GM23338 (cell line): ENCODE measurements at regions not wholly inside any gene's neighbourhood (a gene's known extent, or its start where the extent isn't known, plus 50 kb on each side); places are given as distances from the start of the nearest gene placed in this dataset.

Experiments
- ATAC-seq: fragments of 200-7000 bp; cut with Tn5 transposase; 3 replicates; pipeline ENCODE4 v1.9.1; 2020
- DNase-seq: peaks from one replicate; pipeline ENCODE4 v3.0.0-alpha.2; 2015; ENCODE audit warnings: low spot score
- H2AFZ ChIP-seq: fragments of 200-600 bp; sonication (generic); 2 replicates; pipeline ENCODE4 v1.8.0; 2016; ENCODE audit warnings: antibody characterized with exemption, mild to moderate bottlenecking, moderate library complexity
- H3F3A ChIP-seq: fragments of 200-600 bp; sonication (generic); replicated peaks from 2 replicates; pipeline ENCODE4 v1.8.0; 2017; ENCODE audit warnings: antibody characterized with exemption, mixed run types, low read depth
- H3K27ac ChIP-seq: fragments of 200-600 bp; sonication (generic); 2 replicates; pipeline ENCODE4 v1.6.1; 2016; ENCODE audit warnings: low read depth
- H3K27me3 ChIP-seq: fragments of 200-600 bp; sonication (generic); 2 replicates; pipeline ENCODE4 v1.8.0; 2016; ENCODE audit warnings: mild to moderate bottlenecking, mixed run types, moderate library complexity; ENCODE audit not compliant: insufficient read depth
- H3K36me3 ChIP-seq: fragments of 200-600 bp; sonication (generic); 2 replicates; pipeline ENCODE4 v1.8.0; 2016; ENCODE audit warnings: mild to moderate bottlenecking; ENCODE audit not compliant: insufficient read depth
- H3K4me1 ChIP-seq: fragments of 200-600 bp; sonication (generic); 2 replicates; pipeline ENCODE4 v1.8.0; 2016; ENCODE audit warnings: mild to moderate bottlenecking, moderate library complexity; ENCODE audit not compliant: insufficient read depth
- H3K4me2 ChIP-seq: fragments of 200-600 bp; sonication (generic); 2 replicates; pipeline ENCODE4 v1.7.1; 2017; ENCODE audit warnings: mixed run types
- H3K4me3 ChIP-seq: fragments of 200-600 bp; sonication (generic); 2 replicates; pipeline ENCODE4 v1.6.1; 2016; ENCODE audit warnings: mixed run types
- H3K79me2 ChIP-seq: fragments of 200-600 bp; sonication (generic); replicated peaks from 2 replicates; pipeline ENCODE4 v1.8.0; 2017; ENCODE audit warnings: mild to moderate bottlenecking; ENCODE audit not compliant: insufficient read depth
- H3K9me2 ChIP-seq: fragments of 200-600 bp; sonication (generic); 2 replicates; pipeline ENCODE4 v1.8.0; 2017; ENCODE audit not compliant: insufficient read depth
- H4K20me1 ChIP-seq: fragments of 200-600 bp; sonication (generic); replicated peaks from 2 replicates; pipeline ENCODE4 v1.8.0; 2017; ENCODE audit warnings: mild to moderate bottlenecking; ENCODE audit not compliant: insufficient read depth
- H3K27ac Mint-ChIP-seq: 2 replicates; pipeline ENCODE4 v1.8.0; 2020; ENCODE audit warnings: inconsistent platforms, mild to moderate bottlenecking, moderate library complexity, mixed read lengths
- H3K27me3 Mint-ChIP-seq: 3 replicates; pipeline ENCODE4 v1.8.0; 2022; ENCODE audit warnings: low read depth, mild to moderate bottlenecking, moderate library complexity, mixed read lengths, inconsistent platforms; ENCODE audit not compliant: insufficient read depth, poor library complexity
- H3K36me3 Mint-ChIP-seq: 3 replicates; pipeline ENCODE4 v1.8.0; 2021; ENCODE audit warnings: low read depth, mild to moderate bottlenecking, inconsistent platforms, moderate library complexity, mixed read lengths
- H3K4me1 Mint-ChIP-seq: 3 replicates; pipeline ENCODE4 v1.8.0; 2020; ENCODE audit warnings: mild to moderate bottlenecking, inconsistent platforms, mixed read lengths
- H3K4me3 Mint-ChIP-seq: 3 replicates; pipeline ENCODE4 v1.8.0; 2021; ENCODE audit warnings: moderate library complexity, mild to moderate bottlenecking, inconsistent platforms, mixed read lengths
- H3K9me3 Mint-ChIP-seq: 3 replicates; pipeline ENCODE4 v1.8.0; 2020; ENCODE audit warnings: moderate library complexity, mild to moderate bottlenecking, inconsistent platforms, mixed read lengths
- CREB1 ChIP-seq: fragments of 250-450 bp; sonication (Bioruptor Pico); IDR thresholded peaks from 2 replicates; pipeline ENCODE4 v1.5.0; 2020; ENCODE audit warnings: low read depth, mild to moderate bottlenecking, moderate library complexity
- EZH2 ChIP-seq: fragments of 200-600 bp; sonication (generic); IDR thresholded peaks from one replicate; pipeline ENCODE4 v1.8.0; 2017; ENCODE audit warnings: antibody characterized with exemption, mild to moderate bottlenecking, low read depth; ENCODE audit not compliant: unreplicated experiment
- EZH2phosphoT487 ChIP-seq: fragments of 200-600 bp; sonication (generic); IDR thresholded peaks from one replicate; pipeline ENCODE4 v1.8.1; 2018; ENCODE audit warnings: antibody characterized with exemption; ENCODE audit not compliant: unreplicated experiment
- JUNB ChIP-seq: IDR thresholded peaks from one replicate; pipeline ENCODE4 v1.6.1; 2016; ENCODE audit warnings: antibody characterized with exemption; ENCODE audit not compliant: unreplicated experiment
- NANOG ChIP-seq: IDR thresholded peaks from 2 replicates; pipeline ENCODE4 v1.6.1; 2016; ENCODE audit warnings: antibody characterized with exemption, borderline replicate concordance
- POLR2AphosphoS5 ChIP-seq: IDR thresholded peaks from 2 replicates; pipeline ENCODE4 v1.6.1; 2016; ENCODE audit warnings: antibody characterized with exemption, low read depth
- STAT1 ChIP-seq: IDR thresholded peaks from one replicate; pipeline ENCODE4 v1.6.1; 2016; ENCODE audit warnings: antibody characterized with exemption; ENCODE audit not compliant: unreplicated experiment
- ZNF114 ChIP-seq: fragments of 250-450 bp; sonication (Bioruptor Pico); IDR thresholded peaks from 2 replicates; pipeline ENCODE4 v1.5.0; 2020; ENCODE audit warnings: mild to moderate bottlenecking, moderate library complexity
- ZNF331 ChIP-seq: fragments of 250-450 bp; sonication (Bioruptor Pico); IDR thresholded peaks from 2 replicates; pipeline ENCODE4 v1.5.0; 2020; ENCODE audit warnings: low read depth, mild to moderate bottlenecking, moderate library complexity
- ZNF462 ChIP-seq: fragments of 250-450 bp; sonication (Bioruptor Pico); IDR thresholded peaks from 2 replicates; pipeline ENCODE4 v1.5.0; 2020; ENCODE audit warnings: mild to moderate bottlenecking, moderate library complexity
- TF ChIP-seq, protein P1 (sequence below), 2 experiments: fragments of 200-600 bp in 1 of 2; sonication (generic) in 1 of 2; conservative IDR thresholded peaks; 2 replicates each; pipeline versions ENCODE4 v1.5.1 to v1.6.1; 2016 to 2017; ENCODE audit warnings: antibody characterized with exemption in 2 of 2, low read depth in 2 of 2, mild to moderate bottlenecking in 2 of 2, moderate library complexity in 1 of 2
- TF ChIP-seq, protein P2 (sequence below): IDR thresholded peaks from one replicate; pipeline ENCODE4 v1.6.1; 2018; ENCODE audit warnings: antibody characterized with exemption; ENCODE audit not compliant: unreplicated experiment
- TF ChIP-seq, protein P3 (sequence below): IDR thresholded peaks from 2 replicates; pipeline ENCODE4 v1.6.1; 2016; ENCODE audit warnings: antibody characterized with exemption

DNA sequence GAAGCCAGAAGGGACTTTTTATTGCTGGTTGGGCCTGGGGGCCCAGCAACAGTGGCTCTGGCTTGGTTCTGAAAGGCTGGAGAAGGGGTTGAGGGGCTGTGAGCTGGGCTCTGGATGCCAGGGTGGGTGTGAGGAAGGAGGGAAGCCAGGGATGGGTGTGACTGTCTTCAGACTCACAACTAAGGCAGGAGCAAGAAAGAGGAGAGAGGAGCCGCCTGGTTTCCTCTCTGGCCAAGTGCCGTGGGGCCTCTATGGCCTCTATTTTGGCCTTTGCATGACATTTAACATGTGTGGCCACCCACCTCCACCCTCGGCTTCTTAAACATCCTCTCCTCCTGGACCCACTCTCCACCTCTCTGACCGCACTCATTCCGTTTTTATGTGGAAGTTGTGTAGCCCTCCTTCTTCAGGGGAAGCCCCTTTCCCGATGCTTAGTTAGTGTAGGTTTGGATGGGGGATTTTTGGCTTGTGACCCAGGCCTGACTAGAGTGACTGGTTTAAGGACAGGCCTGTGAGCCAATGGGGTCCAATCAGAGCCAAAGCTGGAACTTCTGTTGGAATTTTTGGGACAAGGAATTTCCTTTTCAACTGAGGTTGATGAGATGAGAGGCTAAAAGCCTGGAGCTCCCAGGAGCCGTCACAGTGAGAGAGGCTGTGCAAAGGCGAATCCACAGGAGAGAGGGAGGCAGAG is 517.8 kb downstream of the CCDC171 start:
- ATAC-seq (no peak), DNase-seq (no peak)
- Histone ChIP-seq H3K4me1 (no peaks in the 10 kb centered on the region), H3K27ac (no peak overlapping the region), H3K4me2 (no peak overlapping the region), H3K36me3 (no peaks in the 10 kb centered on the region), H3K27me3 (no peaks in the 10 kb centered on the region), H3K79me2 (no peaks in the 10 kb centered on the region), H3K4me3 (no peak overlapping the region), H4K20me1 (no peaks in the 10 kb centered on the region), H2AFZ (no peak overlapping the region), H3K9me2 (no peaks in the 10 kb centered on the region), H3F3A (no peaks in the 10 kb centered on the region)
- H3K36me3 Mint-ChIP-seq: no peaks in the 10 kb centered on the region; the same call in 2 of the 3 replicates
- H3K4me3 Mint-ChIP-seq: no peak overlapping the region
- no peaks in the 10 kb centered on the region for H3K27me3 Mint-ChIP-seq
- H3K9me3 Mint-ChIP-seq: peaks cover 4% of the 10 kb centered on the region; the same call in 1 of the 3 replicates
- H3K4me1 Mint-ChIP-seq: no peaks in the 10 kb centered on the region; the same call in 2 of the 3 replicates
- no peak for TF ChIP-seq ZNF331 (CRISPR knock-in tag)
- TF ChIP-seq, protein P1, sequence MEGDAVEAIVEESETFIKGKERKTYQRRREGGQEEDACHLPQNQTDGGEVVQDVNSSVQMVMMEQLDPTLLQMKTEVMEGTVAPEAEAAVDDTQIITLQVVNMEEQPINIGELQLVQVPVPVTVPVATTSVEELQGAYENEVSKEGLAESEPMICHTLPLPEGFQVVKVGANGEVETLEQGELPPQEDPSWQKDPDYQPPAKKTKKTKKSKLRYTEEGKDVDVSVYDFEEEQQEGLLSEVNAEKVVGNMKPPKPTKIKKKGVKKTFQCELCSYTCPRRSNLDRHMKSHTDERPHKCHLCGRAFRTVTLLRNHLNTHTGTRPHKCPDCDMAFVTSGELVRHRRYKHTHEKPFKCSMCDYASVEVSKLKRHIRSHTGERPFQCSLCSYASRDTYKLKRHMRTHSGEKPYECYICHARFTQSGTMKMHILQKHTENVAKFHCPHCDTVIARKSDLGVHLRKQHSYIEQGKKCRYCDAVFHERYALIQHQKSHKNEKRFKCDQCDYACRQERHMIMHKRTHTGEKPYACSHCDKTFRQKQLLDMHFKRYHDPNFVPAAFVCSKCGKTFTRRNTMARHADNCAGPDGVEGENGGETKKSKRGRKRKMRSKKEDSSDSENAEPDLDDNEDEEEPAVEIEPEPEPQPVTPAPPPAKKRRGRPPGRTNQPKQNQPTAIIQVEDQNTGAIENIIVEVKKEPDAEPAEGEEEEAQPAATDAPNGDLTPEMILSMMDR (conservative IDR thresholded peaks at IDR 0.05; ENCODE audit: low read depth in 2 of 2): no peak
- no peak for TF ChIP-seq EZH2
- TF ChIP-seq, protein P2, sequence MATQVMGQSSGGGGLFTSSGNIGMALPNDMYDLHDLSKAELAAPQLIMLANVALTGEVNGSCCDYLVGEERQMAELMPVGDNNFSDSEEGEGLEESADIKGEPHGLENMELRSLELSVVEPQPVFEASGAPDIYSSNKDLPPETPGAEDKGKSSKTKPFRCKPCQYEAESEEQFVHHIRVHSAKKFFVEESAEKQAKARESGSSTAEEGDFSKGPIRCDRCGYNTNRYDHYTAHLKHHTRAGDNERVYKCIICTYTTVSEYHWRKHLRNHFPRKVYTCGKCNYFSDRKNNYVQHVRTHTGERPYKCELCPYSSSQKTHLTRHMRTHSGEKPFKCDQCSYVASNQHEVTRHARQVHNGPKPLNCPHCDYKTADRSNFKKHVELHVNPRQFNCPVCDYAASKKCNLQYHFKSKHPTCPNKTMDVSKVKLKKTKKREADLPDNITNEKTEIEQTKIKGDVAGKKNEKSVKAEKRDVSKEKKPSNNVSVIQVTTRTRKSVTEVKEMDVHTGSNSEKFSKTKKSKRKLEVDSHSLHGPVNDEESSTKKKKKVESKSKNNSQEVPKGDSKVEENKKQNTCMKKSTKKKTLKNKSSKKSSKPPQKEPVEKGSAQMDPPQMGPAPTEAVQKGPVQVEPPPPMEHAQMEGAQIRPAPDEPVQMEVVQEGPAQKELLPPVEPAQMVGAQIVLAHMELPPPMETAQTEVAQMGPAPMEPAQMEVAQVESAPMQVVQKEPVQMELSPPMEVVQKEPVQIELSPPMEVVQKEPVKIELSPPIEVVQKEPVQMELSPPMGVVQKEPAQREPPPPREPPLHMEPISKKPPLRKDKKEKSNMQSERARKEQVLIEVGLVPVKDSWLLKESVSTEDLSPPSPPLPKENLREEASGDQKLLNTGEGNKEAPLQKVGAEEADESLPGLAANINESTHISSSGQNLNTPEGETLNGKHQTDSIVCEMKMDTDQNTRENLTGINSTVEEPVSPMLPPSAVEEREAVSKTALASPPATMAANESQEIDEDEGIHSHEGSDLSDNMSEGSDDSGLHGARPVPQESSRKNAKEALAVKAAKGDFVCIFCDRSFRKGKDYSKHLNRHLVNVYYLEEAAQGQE: no peak
- no peak for TF ChIP-seq ZNF462 (CRISPR knock-in tag)
- TF ChIP-seq CREB1: no peak
- no peak for TF ChIP-seq POLR2AphosphoS5
- no peak for TF ChIP-seq STAT1
- no peak for TF ChIP-seq ZNF114 (CRISPR knock-in tag)
- no peak for TF ChIP-seq EZH2phosphoT487
- TF ChIP-seq, protein P3, sequence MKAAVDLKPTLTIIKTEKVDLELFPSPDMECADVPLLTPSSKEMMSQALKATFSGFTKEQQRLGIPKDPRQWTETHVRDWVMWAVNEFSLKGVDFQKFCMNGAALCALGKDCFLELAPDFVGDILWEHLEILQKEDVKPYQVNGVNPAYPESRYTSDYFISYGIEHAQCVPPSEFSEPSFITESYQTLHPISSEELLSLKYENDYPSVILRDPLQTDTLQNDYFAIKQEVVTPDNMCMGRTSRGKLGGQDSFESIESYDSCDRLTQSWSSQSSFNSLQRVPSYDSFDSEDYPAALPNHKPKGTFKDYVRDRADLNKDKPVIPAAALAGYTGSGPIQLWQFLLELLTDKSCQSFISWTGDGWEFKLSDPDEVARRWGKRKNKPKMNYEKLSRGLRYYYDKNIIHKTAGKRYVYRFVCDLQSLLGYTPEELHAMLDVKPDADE: no peak
- TF ChIP-seq NANOG: no peak
- no peak for TF ChIP-seq JUNB
- no peak overlapping the region for H3K27ac Mint-ChIP-seq
